ENCODE measurements at regions not wholly inside any gene's neighbourhood (a gene's known extent, or its start where the extent isn't known, plus 50 kb on each side); places are given as distances from the start of the nearest gene placed in this dataset.

GRCh38 chr10:107898392-107898791 is 733.9 kb upstream of the SORCS1 start:
- dilution Hi-C loops (cut with HindIII; ENCODE audit: low sequenced_read_pairs, unreplicated experiment) (no loop called here), intact Hi-C loops (cut with micrococcal nuclease) (no loop called here), in situ Hi-C loops (cut with MboI; ENCODE audit: low sequenced_read_pairs) (no loop called here)
- Histone ChIP-seq H3K4me3 (ENCODE audit: insufficient read depth, low read depth, low read length) (no peak overlapping the region), H3K23ac (ENCODE audit: low read depth, low read length) (no peak overlapping the region), H3K9ac (ENCODE audit: low read depth, low read length) (no peak overlapping the region), H2BK20ac (ENCODE audit: low read depth, low read length) (no peak overlapping the region), H2AK9ac (replicated peaks; ENCODE audit: low read depth, low read length, poor library complexity) (no peak overlapping the region), H2BK120ac (ENCODE audit: low read depth, low read length) (no peak overlapping the region), H3K56ac (ENCODE audit: extremely low read depth, insufficient read depth, low read length) (no peak overlapping the region), H3K18ac (ENCODE audit: low read depth, low read length) (no peak overlapping the region), H2BK5ac (ENCODE audit: low read depth, low read length, poor library complexity, severe bottlenecking) (no peak overlapping the region), H2AFZ (replicated peaks; ENCODE audit: low read length, poor library complexity) (no peak overlapping the region), H4K91ac (ENCODE audit: insufficient read depth, low read depth, low read length) (no peak overlapping the region), H3K14ac (replicated peaks; ENCODE audit: low read depth, low read length) (no peak overlapping the region), H4K8ac (ENCODE audit: low read depth in 2 of 2, low read length in 2 of 2) (no peak overlapping the region), H3K27me3 (ENCODE audit: control insufficient read depth, insufficient read depth, low read length) (no peaks in the 10 kb centered on the region), H2BK15ac (ENCODE audit: low read depth, low read length) (no peak overlapping the region), H3K4me1 (ENCODE audit: control insufficient read depth, insufficient read depth, low read length) (no peaks in the 10 kb centered on the region), H3K27ac (ENCODE audit: insufficient read depth, low read length) (no peak overlapping the region), H4K20me1 (ENCODE audit: insufficient read depth, low read length) (no peaks in the 10 kb centered on the region), H3K4me2 (ENCODE audit: low read depth, low read length) (no peak overlapping the region), H2AK5ac (ENCODE audit: low read depth, low read length) (no peak overlapping the region), H3K9me1 (ENCODE audit: insufficient read depth, low read length) (no peaks in the 10 kb centered on the region), H3K4ac (ENCODE audit: low read depth, low read length) (no peak overlapping the region), H3K79me1 (ENCODE audit: low read depth in 1 of 2, low read length in 2 of 2) (no peaks in the 10 kb centered on the region), H3K36me3 (ENCODE audit: control insufficient read depth, insufficient read depth, low read length) (no peaks in the 10 kb centered on the region), H4K5ac (ENCODE audit: low read depth, low read length) (no peak overlapping the region), H3K9me3 (ENCODE audit: control insufficient read depth, insufficient read depth, low read length) (peaks cover 10% of the 10 kb centered on the region)
- no TSS peak for BruUV-seq (replicated peaks)
- ATAC-seq (ENCODE audit: low read depth) (no peak), DNase-seq (no peak)
- ChIA-PET CTCF (no interaction called here), POLR2A (ENCODE audit: unreplicated experiment) (interaction anchor here (0.5 kb wide), 1 partner anchor 269 kb away, joined by 4 read pairs; no protein-coding TSS in a partner anchor)
- no CpG with 5 or more reads among the region's 4 CpGs for WGBS, 2 experiments (ENCODE audit: extremely low coverage in 2 of 2, insufficient read length in 1 of 2)
- TF ChIP-seq MAZ (IDR thresholded peaks at IDR 0.05; ENCODE audit: borderline replicate concordance, low read depth, low read length) (no peak), CEBPB (IDR thresholded peaks at IDR 0.05; ENCODE audit: low read depth, low read length) (no peak), USF2 (IDR thresholded peaks at IDR 0.05; ENCODE audit: low read depth, low read length) (no peak), FOS (IDR thresholded peaks at IDR 0.05; ENCODE audit: low read depth, low read length) (no peak), MXI1 (IDR thresholded peaks at IDR 0.05; ENCODE audit: borderline replicate concordance, low read depth, low read length) (no peak), RFX5 (IDR thresholded peaks at IDR 0.05; ENCODE audit: low read depth, low read length) (no peak), RCOR1 (IDR thresholded peaks at IDR 0.05; ENCODE audit: insufficient replicate concordance, low read length) (no peak), BHLHE40 (IDR thresholded peaks at IDR 0.05; ENCODE audit: low read depth, low read length) (no peak), RAD21 (IDR thresholded peaks at IDR 0.05; ENCODE audit: low read length) (no peak), POLR2A (IDR thresholded peaks at IDR 0.05; ENCODE audit: low read depth, low read length) (no peak), CTCF (conservative IDR thresholded peaks at IDR 0.05; ENCODE audit: low read depth, low read length) (no peak), MAFK (IDR thresholded peaks at IDR 0.05; ENCODE audit: low read depth, low read length) (no peak), SMC3 (IDR thresholded peaks at IDR 0.05; ENCODE audit: low read depth, low read length) (no peak), CHD1 (IDR thresholded peaks at IDR 0.05; ENCODE audit: low read depth, low read length) (no peak), NFE2L2 (IDR thresholded peaks at IDR 0.05; ENCODE audit: low read depth, low read length) (no peak), ELK1 (IDR thresholded peaks at IDR 0.05; ENCODE audit: borderline replicate concordance, low read depth, low read length) (no peak)

All from IMR-90 (cell line).